ENCODE measurements at regions not wholly inside any gene's neighbourhood (a gene's known extent, or its start where the extent isn't known, plus 50 kb on each side); places are given as distances from the start of the nearest gene placed in this dataset.
"Not testable (repeated sequence)": the region's sequence is repeated elsewhere in the genome, so short reads cannot be mapped to it uniquely, and the experiment has no call there.

GRCh38 chr2:5617358-5617757, 74.8 kb upstream of the SOX11 start:
- Histone ChIP-seq H3K9me3 (ENCODE audit: insufficient read depth, low read depth) (no peaks in the 10 kb centered on the region), H3K79me2 (ENCODE audit: low read depth) (no peaks in the 10 kb centered on the region), H3F3A (ENCODE audit: insufficient read depth, low read depth) (no peaks in the 10 kb centered on the region), H3K9me2 (ENCODE audit: insufficient read depth) (no peaks in the 10 kb centered on the region), H3K4me3 (no peak overlapping the region), H3K4me1 (replicated peaks; ENCODE audit: insufficient read depth) (no peaks in the 10 kb centered on the region), H3K36me3 (ENCODE audit: low read depth) (no peaks in the 10 kb centered on the region), H4K20me1 (ENCODE audit: insufficient read depth) (no peaks in the 10 kb centered on the region), H3K27ac (no peak overlapping the region), H3K4me2 (no peak overlapping the region), H2AFZ (no peak overlapping the region), H3K27me3 (ENCODE audit: insufficient read depth, low read depth) (peaks cover 9% of the 10 kb centered on the region)
- intact Hi-C loops (cut with micrococcal nuclease; ENCODE audit: unreplicated experiment) = no loop called here
- no TSS peak for BruUV-seq (replicated peaks)
- ChIA-PET POLR2A (ENCODE audit: unreplicated experiment) (no interaction called here), CTCF (no interaction called here)
- TF ChIP-seq CTCF (conservative IDR thresholded peaks at IDR 0.05) (no peak), EZH2 (IDR thresholded peaks at IDR 0.05; ENCODE audit: low read depth) (no peak)
- DNase-seq = no peak

- H3K79me2 ChIP-seq (ENCODE audit: low read depth) = no peaks in the 10 kb centered on the region
- no TSS peak for BruUV-seq (replicated peaks)
Measured at GRCh38 chr2:5617796-5618195, 74.4 kb upstream of the SOX11 start.

GRCh38 chr2:5618271-5618670, 73.9 kb upstream of the SOX11 start:
- Histone ChIP-seq H3K27ac (no peak overlapping the region), H3K9me2 (ENCODE audit: insufficient read depth) (no peaks in the 10 kb centered on the region), H3K4me3 (no peak overlapping the region), H3K4me2 (no peak overlapping the region), H3K27me3 (ENCODE audit: insufficient read depth, low read depth) (peaks cover 9% of the 10 kb centered on the region), H2AFZ (no peak overlapping the region), H3K4me1 (replicated peaks; ENCODE audit: insufficient read depth) (no peaks in the 10 kb centered on the region), H3F3A (ENCODE audit: insufficient read depth, low read depth) (no peaks in the 10 kb centered on the region), H3K9me3 (ENCODE audit: insufficient read depth, low read depth) (no peaks in the 10 kb centered on the region), H3K36me3 (ENCODE audit: low read depth) (no peaks in the 10 kb centered on the region), H4K20me1 (ENCODE audit: insufficient read depth) (no peaks in the 10 kb centered on the region), H3K79me2 (ENCODE audit: low read depth) (no peaks in the 10 kb centered on the region)
- ChIA-PET CTCF (no interaction called here), POLR2A (ENCODE audit: unreplicated experiment) (no interaction called here)
- intact Hi-C loops (cut with micrococcal nuclease; ENCODE audit: unreplicated experiment) = no loop called here
- TF ChIP-seq EZH2 (IDR thresholded peaks at IDR 0.05; ENCODE audit: low read depth) = no peak
- TF ChIP-seq CTCF (conservative IDR thresholded peaks at IDR 0.05) = no peak
- no peak for DNase-seq
- BruUV-seq (replicated peaks) = no TSS peak

More at GRCh38 chr2:5617796-5618195, 74.4 kb upstream of the SOX11 start:
- no peaks in the 10 kb centered on the region for H3K4me1 ChIP-seq (replicated peaks; ENCODE audit: insufficient read depth)
- H3F3A ChIP-seq (ENCODE audit: insufficient read depth, low read depth) = no peaks in the 10 kb centered on the region
- intact Hi-C loops (cut with micrococcal nuclease; ENCODE audit: unreplicated experiment) = no loop called here
- H3K4me2 ChIP-seq = no peak overlapping the region
- no peak overlapping the region for H3K4me3 ChIP-seq
- H3K27me3 ChIP-seq (ENCODE audit: insufficient read depth, low read depth) = peaks cover 9% of the 10 kb centered on the region
- H3K9me3 ChIP-seq (ENCODE audit: insufficient read depth, low read depth) = no peaks in the 10 kb centered on the region
- no peak for DNase-seq
- no peak overlapping the region for H2AFZ ChIP-seq
- TF ChIP-seq CTCF (conservative IDR thresholded peaks at IDR 0.05) = no peak
- TF ChIP-seq EZH2 (IDR thresholded peaks at IDR 0.05; ENCODE audit: low read depth) = no peak
- no peaks in the 10 kb centered on the region for H3K36me3 ChIP-seq (ENCODE audit: low read depth)
- CTCF ChIA-PET = no interaction called here
- POLR2A ChIA-PET (ENCODE audit: unreplicated experiment) = no interaction called here
- H3K27ac ChIP-seq = no peak overlapping the region
- no peaks in the 10 kb centered on the region for H3K9me2 ChIP-seq (ENCODE audit: insufficient read depth)
- H4K20me1 ChIP-seq (ENCODE audit: insufficient read depth) = no peaks in the 10 kb centered on the region

- H3F3A ChIP-seq (ENCODE audit: insufficient read depth, low read depth); H4K20me1 ChIP-seq (ENCODE audit: insufficient read depth); H3K27me3 ChIP-seq (ENCODE audit: insufficient read depth, low read depth); H3K4me2 ChIP-seq; intact Hi-C loops (cut with micrococcal nuclease; ENCODE audit: unreplicated experiment); H3K4me1 ChIP-seq (replicated peaks; ENCODE audit: insufficient read depth); H3K79me2 ChIP-seq (ENCODE audit: low read depth); H3K27ac ChIP-seq; POLR2A ChIA-PET (ENCODE audit: unreplicated experiment); H3K36me3 ChIP-seq (ENCODE audit: low read depth); H3K9me2 ChIP-seq (ENCODE audit: insufficient read depth); H3K4me3 ChIP-seq; CTCF ChIA-PET; H2AFZ ChIP-seq; BruUV-seq (replicated peaks); DNase-seq; H3K9me3 ChIP-seq (ENCODE audit: insufficient read depth, low read depth): not testable (repeated sequence)
Measured at GRCh38 chr2:5625556-5626065, 66.6 kb upstream of the SOX11 start.

- H3K9me3 ChIP-seq (ENCODE audit: insufficient read depth, low read depth); H3K27me3 ChIP-seq (ENCODE audit: insufficient read depth, low read depth); BruUV-seq (replicated peaks); H3K9me2 ChIP-seq (ENCODE audit: insufficient read depth); H3K4me3 ChIP-seq; H3K4me1 ChIP-seq (replicated peaks; ENCODE audit: insufficient read depth); DNase-seq; H2AFZ ChIP-seq; CTCF ChIA-PET; POLR2A ChIA-PET (ENCODE audit: unreplicated experiment); intact Hi-C loops (cut with micrococcal nuclease; ENCODE audit: unreplicated experiment); H3K36me3 ChIP-seq (ENCODE audit: low read depth); H3K4me2 ChIP-seq; H3F3A ChIP-seq (ENCODE audit: insufficient read depth, low read depth); H4K20me1 ChIP-seq (ENCODE audit: insufficient read depth); H3K79me2 ChIP-seq (ENCODE audit: low read depth); H3K27ac ChIP-seq: not testable (repeated sequence)
Measured at GRCh38 chr2:5628484-5628883, 63.7 kb upstream of the SOX11 start.
